ENCODE measurements at regions not wholly inside any gene's neighbourhood (a gene's known extent, or its start where the extent isn't known, plus 50 kb on each side); places are given as distances from the start of the nearest gene placed in this dataset.

- H4K8ac ChIP-seq (replicated peaks; ENCODE audit: insufficient read length, low read depth, low read length) = no peak overlapping the region
- no peaks in the 10 kb centered on the region for H3K23me2 ChIP-seq (ENCODE audit: insufficient read length, low read depth, low read length, poor library complexity, severe bottlenecking)
- H3K14ac ChIP-seq (ENCODE audit: insufficient read depth, low read length) = no peak overlapping the region
- H3K27ac Mint-ChIP-seq = no peak overlapping the region
- H3K4me2 ChIP-seq (ENCODE audit: insufficient read depth, insufficient read length, low read length) = no peak overlapping the region
- H3K27me3 ChIP-seq (ENCODE audit: insufficient read depth, low read length) = no peaks in the 10 kb centered on the region
- no peak overlapping the region for H3K9ac ChIP-seq (ENCODE audit: extremely low read depth, insufficient read length, low read length)
- no peaks in the 10 kb centered on the region for H3K79me1 ChIP-seq (ENCODE audit: insufficient read depth, low read depth, low read length, poor library complexity, severe bottlenecking)
- no peak overlapping the region for H3K4ac ChIP-seq (ENCODE audit: low read depth, low read length)
- no peak overlapping the region for H4K5ac ChIP-seq (ENCODE audit: insufficient read length, low read depth, low read length)
- no peak overlapping the region for H2BK120ac ChIP-seq (ENCODE audit: low read depth, low read length, poor library complexity, severe bottlenecking)
- H3K4me1 Mint-ChIP-seq = no peaks in the 10 kb centered on the region
- H2BK20ac ChIP-seq (ENCODE audit: low read depth, low read length, poor library complexity, severe bottlenecking) = no peak overlapping the region
- H3K9me3 Mint-ChIP-seq = peaks cover 9 to 10% of the 10 kb centered on the region in 2 experiments
- no peak overlapping the region for H3K23ac ChIP-seq (ENCODE audit: insufficient read length, low read depth, low read length)
- H2BK15ac ChIP-seq (ENCODE audit: low read depth, low read length) = no peak overlapping the region
- no peak overlapping the region for H2BK12ac ChIP-seq (ENCODE audit: insufficient read length, low read depth, low read length)
- DNase-seq = no peak
- no peaks in the 10 kb centered on the region for H3K79me2 ChIP-seq (ENCODE audit: insufficient read depth, low read length)
- WGBS (ENCODE audit: extremely low coverage, insufficient read length, low lambda C conversion rate) = no CpG with 5 or more reads among the region's 5 CpGs
- TF ChIP-seq CTCF (conservative IDR thresholded peaks at IDR 0.05) = no peak
- H3K18ac ChIP-seq (ENCODE audit: insufficient read length, low read depth, low read length) = no peak overlapping the region
- H3K4me1 ChIP-seq (ENCODE audit: insufficient read depth, low read length) = no peaks in the 10 kb centered on the region
- H2AFZ ChIP-seq (ENCODE audit: low read length) = no peak overlapping the region
- no peak overlapping the region for H3K4me3 Mint-ChIP-seq
- H4K20me1 ChIP-seq (ENCODE audit: control insufficient read depth, insufficient read depth, insufficient read length) = no peaks in the 10 kb centered on the region
- no peak overlapping the region for H4K91ac ChIP-seq (ENCODE audit: insufficient read length, low read depth, low read length)
- H3K36me3 Mint-ChIP-seq (ENCODE audit: insufficient read depth in 1 of 3, low read depth in 3 of 3) = peaks cover 1 to 5% (median 2%) of the 10 kb centered on the region in 3 experiments
- no peak overlapping the region for H2AK5ac ChIP-seq (ENCODE audit: insufficient read length, low read length)
- no peaks in the 10 kb centered on the region; the same call in none of the 2 replicates for H3K27me3 Mint-ChIP-seq (ENCODE audit: low read depth)
- H3T11ph ChIP-seq (ENCODE audit: low read length) = no peak overlapping the region
- no peak overlapping the region for H2BK5ac ChIP-seq (ENCODE audit: insufficient read length, low read length)
- H3K9me3 ChIP-seq (ENCODE audit: control insufficient read depth, low read depth, low read length) = no peaks in the 10 kb centered on the region
- no peak overlapping the region for H3K27ac ChIP-seq (ENCODE audit: insufficient read length, low read depth, low read length)
- no peak overlapping the region for H3K56ac ChIP-seq (ENCODE audit: insufficient read length, low read depth, low read length)
Measured at GRCh38 chr6:23089981-23090380, 520.6 kb downstream of the HDGFL1 start.
